ENCODE measurements at regions not wholly inside any gene's neighbourhood (a gene's known extent, or its start where the extent isn't known, plus 50 kb on each side); places are given as distances from the start of the nearest gene placed in this dataset.

- no peak for DNase-seq (ENCODE audit: low read depth)
- no peak overlapping the region for H3K4me3 ChIP-seq (ENCODE audit: control insufficient read depth, low read depth, low read length)
- no peak for TF ChIP-seq CTCF (IDR thresholded peaks at IDR 0.05; ENCODE audit: control insufficient read depth, insufficient read depth, low read depth, low read length, missing control alignments)
Observed at GRCh38 chr2:107007927-107008326, 122.0 kb upstream of the ST6GAL2 start.

GRCh38 chr2:107008843-107009242, 122.9 kb upstream of the ST6GAL2 start:
- no peak for DNase-seq (ENCODE audit: low read depth)
- TF ChIP-seq CTCF (IDR thresholded peaks at IDR 0.05; ENCODE audit: control insufficient read depth, insufficient read depth, low read depth, low read length, missing control alignments) = no peak
- no peak overlapping the region for H3K4me3 ChIP-seq (ENCODE audit: control insufficient read depth, low read depth, low read length)

GRCh38 chr2:107009275-107009674, 123.3 kb upstream of the ST6GAL2 start:
- no peak overlapping the region for H3K4me3 ChIP-seq (ENCODE audit: control insufficient read depth, low read depth, low read length)
- TF ChIP-seq CTCF (IDR thresholded peaks at IDR 0.05; ENCODE audit: control insufficient read depth, insufficient read depth, low read depth, low read length, missing control alignments) = no peak
- DNase-seq (ENCODE audit: low read depth) = no peak

- no peak for DNase-seq (ENCODE audit: low read depth)
- no peak overlapping the region for H3K4me3 ChIP-seq (ENCODE audit: control insufficient read depth, low read depth, low read length)
- no peak for TF ChIP-seq CTCF (IDR thresholded peaks at IDR 0.05; ENCODE audit: control insufficient read depth, insufficient read depth, low read depth, low read length, missing control alignments)
Observed at GRCh38 chr2:107012714-107013306, 126.8 kb upstream of the ST6GAL2 start.

GRCh38 chr2:107013884-107014283, 127.9 kb upstream of the ST6GAL2 start:
- H3K4me3 ChIP-seq (ENCODE audit: control insufficient read depth, low read depth, low read length) = no peak overlapping the region
- DNase-seq (ENCODE audit: low read depth) = no peak
- no peak for TF ChIP-seq CTCF (IDR thresholded peaks at IDR 0.05; ENCODE audit: control insufficient read depth, insufficient read depth, low read depth, low read length, missing control alignments)

- H3K4me3 ChIP-seq (ENCODE audit: control insufficient read depth, low read depth, low read length) = no peak overlapping the region
- no peak for DNase-seq (ENCODE audit: low read depth)
- TF ChIP-seq CTCF (IDR thresholded peaks at IDR 0.05; ENCODE audit: control insufficient read depth, insufficient read depth, low read depth, low read length, missing control alignments) = no peak
Observed at GRCh38 chr2:107018366-107018765, 132.4 kb upstream of the ST6GAL2 start.

GRCh38 chr2:107020392-107020791, 134.4 kb upstream of the ST6GAL2 start:
- DNase-seq (ENCODE audit: low read depth) = no peak
- no peak for TF ChIP-seq CTCF (IDR thresholded peaks at IDR 0.05; ENCODE audit: control insufficient read depth, insufficient read depth, low read depth, low read length, missing control alignments)
- H3K4me3 ChIP-seq (ENCODE audit: control insufficient read depth, low read depth, low read length) = no peak overlapping the region

Measured in AG09309 (cell line).